ENCODE measurements at regions not wholly inside any gene's neighbourhood (a gene's known extent, or its start where the extent isn't known, plus 50 kb on each side); places are given as distances from the start of the nearest gene placed in this dataset.

GRCh38 chr11:69376155-69377028 lies 82.4 kb downstream of the MYEOV start:
- intact Hi-C loops (cut with micrococcal nuclease), result no loop called here
- ATAC-seq (no peak), DNase-seq (peak; percentile 15)

GRCh38 chr11:69377029-69377952 lies 83.3 kb downstream of the MYEOV start:
- intact Hi-C loops (cut with micrococcal nuclease), result no loop called here
- ATAC-seq (no peak), DNase-seq (peak; percentile 18)

- intact Hi-C loops (cut with micrococcal nuclease), result no loop called here
- ATAC-seq, result no peak
- DNase-seq, result peak; percentile 19
Observed at GRCh38 chr11:69377953-69378302, 84.0 kb downstream of the MYEOV start.

GRCh38 chr11:69378303-69379141 lies 84.6 kb downstream of the MYEOV start:
- DNase-seq (peak; percentile 15), ATAC-seq (no peak)
- intact Hi-C loops (cut with micrococcal nuclease), result no loop called here

GRCh38 chr11:69380451-69380901 lies 86.5 kb downstream of the MYEOV start:
- DNase-seq (no peak), ATAC-seq (no peak)
- intact Hi-C loops (cut with micrococcal nuclease), result no loop called here

- intact Hi-C loops (cut with micrococcal nuclease), result no loop called here
- DNase-seq, result no peak
- no peak for ATAC-seq
Observed at GRCh38 chr11:69380921-69381581, 87.1 kb downstream of the MYEOV start.

GRCh38 chr11:69381681-69382130 lies 87.8 kb downstream of the MYEOV start:
- DNase-seq (no peak), ATAC-seq (no peak)
- intact Hi-C loops (cut with micrococcal nuclease), result no loop called here

- intact Hi-C loops (cut with micrococcal nuclease), result no loop called here
- DNase-seq (peak; percentile 64), ATAC-seq (peak; percentile 73)
Observed at GRCh38 chr11:69382131-69383128, 88.5 kb downstream of the MYEOV start.

GRCh38 chr11:69383372-69384250 lies 89.7 kb downstream of the MYEOV start:
- intact Hi-C loops (cut with micrococcal nuclease), result no loop called here
- ATAC-seq (no peak), DNase-seq (no peak)

- intact Hi-C loops (cut with micrococcal nuclease), result no loop called here
- no peak for ATAC-seq
- DNase-seq, result no peak
Observed at GRCh38 chr11:69384251-69385143, 90.5 kb downstream of the MYEOV start.

GRCh38 chr11:69385144-69385820 lies 91.3 kb downstream of the MYEOV start:
- intact Hi-C loops (cut with micrococcal nuclease), result no loop called here
- no peak for DNase-seq
- no peak for ATAC-seq

- ATAC-seq, result no peak
- intact Hi-C loops (cut with micrococcal nuclease), result no loop called here
- DNase-seq, result no peak
Observed at GRCh38 chr11:69385832-69386427, 92.0 kb downstream of the MYEOV start.

GRCh38 chr11:69386594-69387408 lies 92.8 kb downstream of the MYEOV start:
- ATAC-seq, result no peak
- no peak for DNase-seq
- intact Hi-C loops (cut with micrococcal nuclease), result no loop called here

GRCh38 chr11:69387409-69387885 lies 93.5 kb downstream of the MYEOV start:
- intact Hi-C loops (cut with micrococcal nuclease), result no loop called here
- ATAC-seq (no peak), DNase-seq (no peak)
